Embryonic facial prominence (tissue), 1 donor: ENCODE measurements at regions not wholly inside any gene's neighbourhood (a gene's known extent, or its start where the extent isn't known, plus 50 kb on each side); places are given as distances from the start of the nearest gene placed in this dataset.
"Not testable (repeated sequence)": the region's sequence is repeated elsewhere in the genome, so short reads cannot be mapped to it uniquely, and the experiment has no call there.

Source experiments
- DNase-seq: peaks from one replicate; pipeline ENCODE4 v3.0.0-alpha.2; 2016; ENCODE audit errors: extremely low spot score

DNA sequence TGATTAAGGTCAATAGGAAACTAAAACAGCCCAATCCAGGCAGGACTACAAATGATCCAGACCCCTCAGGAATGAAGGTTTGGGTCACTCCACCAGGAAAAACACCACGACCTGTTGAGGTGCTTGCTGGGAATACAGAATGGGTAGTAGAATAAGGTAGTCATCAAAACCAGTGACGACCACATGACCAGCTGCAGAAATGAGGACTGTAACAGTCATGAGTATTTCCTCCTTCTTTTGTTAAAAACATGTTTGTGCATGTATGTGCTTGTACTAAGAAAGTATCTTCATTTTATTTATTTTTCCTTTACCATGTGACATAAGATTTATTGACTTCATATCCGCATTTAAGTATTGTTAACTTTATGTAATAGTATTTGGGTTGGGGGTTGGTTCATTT is 603.5 kb upstream of the NR3C2 start:
- DNase-seq, result no peak

DNA sequence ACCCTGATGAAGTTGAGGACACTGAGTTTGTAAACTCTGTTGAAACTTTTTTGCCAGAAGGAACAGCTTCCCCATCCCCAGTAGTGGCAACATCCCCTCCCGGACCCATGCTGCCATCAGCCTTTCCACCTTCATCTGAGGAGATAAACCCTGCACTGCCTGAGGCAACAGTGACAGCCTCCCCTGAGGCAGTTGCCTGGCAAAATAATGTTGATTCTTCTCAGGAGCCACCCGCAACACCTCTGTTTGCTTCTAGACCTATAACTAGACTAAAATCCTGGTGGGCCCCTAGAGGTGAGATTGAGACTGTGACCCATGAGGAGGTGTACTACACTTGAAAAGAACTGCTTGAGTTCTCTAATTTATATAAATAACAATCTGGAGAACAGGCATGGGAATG is 597.6 kb upstream of the NR3C2 start:
- not testable (repeated sequence) for DNase-seq

DNA sequence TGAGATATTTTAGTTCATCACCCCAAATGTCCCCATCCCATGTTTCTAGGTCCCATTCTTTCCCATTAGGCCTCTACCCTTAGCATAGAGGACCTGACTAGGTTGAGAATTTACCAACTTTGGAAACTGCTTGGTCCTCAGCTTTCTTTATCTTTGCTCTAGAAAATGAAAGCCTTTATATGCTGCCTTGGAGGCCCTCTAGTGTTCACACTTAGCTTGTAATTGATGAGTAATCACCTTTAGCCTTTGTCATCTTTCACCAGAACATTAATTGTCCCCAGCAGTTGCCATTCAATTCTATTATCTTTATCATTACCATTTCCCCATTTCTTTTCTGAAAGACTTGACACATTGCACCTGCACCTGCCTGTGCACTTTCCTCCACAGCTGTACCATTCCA is 589.2 kb upstream of the NR3C2 start:
- no peak for DNase-seq

DNA sequence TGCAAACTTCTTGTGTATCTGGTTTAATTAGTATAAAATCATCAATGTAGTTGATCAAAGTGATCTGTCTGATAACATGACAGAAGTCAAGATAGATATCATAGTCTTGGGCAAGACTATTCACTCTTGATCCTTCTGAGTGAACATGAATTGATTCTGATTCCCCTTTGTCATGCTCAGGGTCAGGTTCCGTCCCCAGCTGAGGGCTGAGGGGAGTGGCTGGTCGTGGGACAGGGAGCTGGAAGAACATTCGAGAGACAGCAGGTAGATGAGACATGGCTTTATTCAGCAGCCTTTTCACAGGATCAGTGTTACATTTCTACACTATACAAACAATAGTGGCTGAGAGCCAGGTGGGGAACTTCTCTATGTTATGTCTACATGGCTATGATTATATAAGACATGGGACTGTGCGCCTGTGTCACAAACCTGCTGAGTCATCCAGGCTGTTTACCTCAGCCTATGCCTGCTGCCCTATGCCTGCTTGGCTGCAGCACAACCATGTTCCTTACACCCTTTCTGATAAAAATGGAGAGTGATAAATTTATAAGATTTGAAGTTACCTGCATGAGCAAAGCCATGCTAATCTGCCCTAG is 586.9 kb upstream of the NR3C2 start:
- DNase-seq, result no peak

DNA sequence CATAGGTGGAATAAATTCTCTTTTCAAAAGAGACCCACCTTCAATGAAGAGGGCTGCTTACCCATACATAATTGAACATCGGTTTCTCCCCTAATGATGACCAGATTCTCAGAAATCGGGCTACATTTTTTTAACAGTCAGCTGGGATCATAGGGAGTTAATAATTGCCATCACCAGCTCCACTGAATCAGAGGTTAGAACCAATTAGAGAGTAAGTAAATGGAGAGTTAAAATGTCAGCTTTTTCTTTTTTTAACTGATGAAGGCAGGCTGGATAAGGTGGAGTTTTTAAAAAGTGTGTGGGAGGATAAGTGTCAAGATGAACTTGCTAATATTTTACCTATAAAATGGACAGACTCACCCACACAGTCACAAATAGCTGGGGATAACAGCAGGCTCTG is 584.5 kb upstream of the NR3C2 start:
- no peak for DNase-seq

DNA sequence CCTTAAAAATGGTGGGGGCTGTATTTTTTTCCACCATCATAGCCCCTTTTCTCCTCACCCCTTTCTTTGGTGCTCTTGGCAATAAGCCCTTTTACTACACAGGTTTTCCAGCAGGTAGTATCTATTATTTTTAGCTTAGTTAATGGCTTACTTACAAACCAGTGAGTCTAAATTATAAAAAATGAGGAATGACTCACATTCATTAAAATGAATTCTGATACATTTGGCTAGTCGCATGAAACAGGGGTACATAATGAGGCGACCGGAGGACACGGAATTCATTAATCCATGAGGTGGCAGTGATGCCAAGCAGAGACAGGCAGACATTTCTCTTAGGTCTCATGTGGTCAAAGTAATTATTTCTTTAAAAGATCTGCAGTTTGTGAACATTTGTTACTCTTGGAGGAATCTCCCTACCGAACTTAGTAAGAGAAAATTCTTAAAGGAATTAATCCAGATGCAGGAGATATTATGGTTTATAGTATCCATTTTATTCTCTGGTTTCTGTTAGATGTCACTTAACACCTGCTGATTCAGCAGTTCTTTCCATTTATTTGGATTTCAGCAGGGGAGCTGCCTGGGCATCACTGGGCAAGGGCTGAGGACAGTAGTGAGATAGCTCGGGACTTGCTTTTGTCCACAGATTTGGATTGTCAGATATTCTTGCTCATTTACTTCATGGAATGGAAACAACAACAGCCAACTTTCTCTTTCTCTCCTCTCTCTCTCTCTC is 575.0 kb upstream of the NR3C2 start:
- no peak for DNase-seq

DNA sequence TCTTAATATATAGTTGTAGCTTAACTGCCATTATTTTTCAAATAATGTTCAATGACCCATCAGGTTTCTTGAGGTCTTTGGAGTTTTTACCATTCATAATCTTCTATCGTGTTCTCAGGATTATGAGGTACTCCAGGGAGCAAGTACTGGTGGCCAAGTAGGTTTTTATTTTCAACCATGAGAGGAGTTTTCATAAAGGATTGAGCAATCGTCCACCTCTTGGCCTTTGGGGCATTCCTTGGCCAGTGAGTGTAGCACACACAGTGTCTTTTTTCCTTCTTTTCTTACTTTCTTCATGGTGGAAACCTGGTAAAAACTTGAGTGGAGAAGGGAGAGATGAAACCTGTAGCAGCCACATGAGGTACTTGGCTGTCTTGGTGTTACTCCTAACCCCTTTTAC is 567.0 kb upstream of the NR3C2 start:
- no peak for DNase-seq

DNA sequence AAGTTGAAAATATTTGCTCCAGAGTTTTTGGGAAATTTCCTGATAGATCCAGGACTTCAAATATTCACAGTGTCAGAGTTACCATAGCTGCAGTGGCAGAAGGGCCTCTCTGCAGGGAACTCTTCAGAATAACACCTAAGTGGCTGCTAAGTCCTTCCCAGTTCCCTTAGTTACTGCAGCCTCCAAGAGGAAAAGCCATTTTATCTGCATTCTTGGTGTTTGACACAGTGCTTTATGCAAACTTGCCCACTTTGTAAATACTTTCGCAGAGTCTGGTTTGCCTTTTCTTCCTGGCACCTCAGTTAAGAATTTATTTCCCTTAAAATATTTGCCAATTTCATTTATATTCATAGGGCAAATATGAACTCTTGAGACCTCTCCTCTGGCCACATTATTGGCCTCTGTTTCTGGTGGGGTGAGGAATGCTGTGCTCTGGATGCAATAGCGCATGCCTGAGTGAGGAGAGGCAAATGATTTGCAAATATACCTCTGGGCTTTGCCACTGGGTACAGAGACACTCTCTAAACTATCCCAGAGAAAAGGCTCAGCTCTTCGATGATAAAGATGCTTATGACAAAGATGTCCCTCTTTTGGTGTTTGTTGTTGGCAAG is 566.3 kb upstream of the NR3C2 start:
- no peak for DNase-seq

DNA sequence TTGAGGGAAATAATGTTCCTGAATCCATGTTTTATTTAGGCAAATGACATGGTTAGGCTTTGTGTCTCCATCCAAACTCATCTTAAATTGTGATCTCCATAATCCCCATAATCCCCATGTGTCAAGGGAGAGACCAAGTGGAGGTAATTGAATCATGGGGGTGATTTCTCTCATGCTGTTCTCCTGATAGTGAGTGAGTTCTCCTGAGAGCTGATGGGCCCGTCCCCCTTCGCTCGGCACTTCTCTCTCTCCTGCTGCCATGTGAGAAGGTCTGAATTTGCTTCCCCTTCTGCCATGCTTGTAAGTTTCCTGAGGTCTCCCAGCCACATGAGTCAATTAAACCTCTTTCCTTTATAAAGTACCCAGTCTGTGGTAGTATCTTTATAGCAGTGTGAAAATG is 563.0 kb upstream of the NR3C2 start:
- DNase-seq, result no peak

DNA sequence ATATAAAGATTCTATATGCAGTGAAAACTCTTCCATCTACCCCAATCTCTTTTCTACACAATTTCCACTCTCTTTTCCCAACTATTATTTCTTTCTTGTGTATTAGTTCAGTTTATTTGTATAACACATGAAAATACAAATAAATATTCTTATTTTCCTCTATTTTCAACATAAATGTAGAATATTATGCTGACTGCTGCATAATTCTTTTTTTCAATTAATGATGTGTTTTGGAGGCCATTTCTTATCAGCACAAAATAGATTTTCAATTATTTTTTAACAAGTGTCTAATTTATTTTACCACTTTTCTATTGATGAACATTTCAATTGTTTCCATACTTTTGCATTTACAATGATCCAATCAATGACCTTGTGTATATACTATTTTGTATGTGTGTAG is 557.7 kb upstream of the NR3C2 start:
- no peak for DNase-seq

DNA sequence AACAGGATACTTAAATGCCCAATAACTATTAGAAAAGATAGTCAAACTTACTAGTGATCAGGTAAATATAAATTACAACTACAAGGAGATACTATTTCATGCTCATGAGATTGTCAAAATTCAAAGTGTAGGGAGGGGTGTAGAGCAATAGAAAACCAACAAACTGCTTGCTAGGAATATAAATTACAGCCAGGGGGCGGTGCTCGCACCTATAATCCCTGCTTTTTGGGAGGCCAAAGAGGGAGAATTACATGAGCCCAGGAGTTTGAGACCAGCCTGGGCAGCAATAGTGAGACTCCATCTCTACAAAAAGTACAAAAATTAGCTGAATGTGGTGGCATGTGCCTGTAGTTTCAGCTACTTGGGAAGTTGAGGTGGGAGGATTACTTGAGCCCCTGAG is 556.5 kb upstream of the NR3C2 start:
- DNase-seq, result no peak

DNA sequence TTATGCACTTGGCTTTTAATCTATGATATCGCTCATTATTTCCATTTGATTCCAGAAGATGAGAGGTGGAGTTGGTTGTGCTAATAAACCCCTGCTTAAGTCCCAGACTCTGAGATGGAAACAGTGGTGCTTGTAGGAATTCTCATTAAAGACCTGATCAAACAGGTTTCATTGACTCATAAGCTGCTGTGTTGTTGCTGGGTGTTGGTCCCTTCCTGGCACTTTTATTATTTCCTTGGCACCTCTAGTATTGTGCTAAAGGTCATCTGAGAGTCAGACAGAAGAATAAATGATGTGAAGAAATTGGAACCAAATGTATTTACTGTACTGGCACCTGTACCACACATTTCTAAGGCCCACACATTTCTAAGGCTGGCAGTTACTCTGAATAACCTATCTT is 544.7 kb upstream of the NR3C2 start:
- no peak for DNase-seq

DNA sequence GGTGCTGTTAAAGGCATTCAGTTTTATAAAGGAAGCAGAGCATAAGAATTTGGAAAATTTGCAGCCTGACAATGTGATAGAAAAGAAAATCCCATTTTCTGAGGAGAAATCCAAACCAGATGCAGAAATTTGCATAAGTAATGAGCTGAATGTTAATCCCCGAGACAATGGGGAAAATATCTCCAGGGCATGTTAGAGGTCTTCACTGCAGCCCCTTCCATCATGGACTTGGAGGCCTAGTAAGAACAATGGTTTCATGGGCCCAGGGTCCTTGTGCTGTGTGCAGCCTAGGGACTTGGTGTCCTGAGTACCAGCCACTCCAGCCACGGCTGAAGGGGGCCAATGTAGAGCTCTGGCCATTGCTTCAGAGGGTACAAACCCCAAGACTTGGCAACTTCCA is 542.7 kb upstream of the NR3C2 start:
- no peak for DNase-seq

DNA sequence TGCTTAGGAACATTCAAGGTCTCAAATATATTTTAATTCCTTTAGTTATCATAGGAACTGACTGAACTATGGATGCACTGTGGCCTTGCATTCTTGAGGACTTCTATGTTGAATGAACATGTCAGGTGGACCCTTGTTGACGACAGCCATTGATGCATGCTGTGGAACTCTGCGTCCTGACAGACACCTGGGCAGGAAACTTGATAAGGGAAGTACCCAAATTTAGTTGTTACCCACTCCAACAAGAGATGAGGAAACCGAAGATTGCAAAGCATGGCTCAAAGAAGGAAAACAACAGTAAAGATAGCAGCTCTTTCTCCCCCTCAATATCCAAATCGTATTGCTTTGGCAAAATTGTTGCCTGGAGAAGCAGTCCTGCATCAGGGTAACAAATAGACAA is 540.0 kb upstream of the NR3C2 start:
- DNase-seq, result no peak

DNA sequence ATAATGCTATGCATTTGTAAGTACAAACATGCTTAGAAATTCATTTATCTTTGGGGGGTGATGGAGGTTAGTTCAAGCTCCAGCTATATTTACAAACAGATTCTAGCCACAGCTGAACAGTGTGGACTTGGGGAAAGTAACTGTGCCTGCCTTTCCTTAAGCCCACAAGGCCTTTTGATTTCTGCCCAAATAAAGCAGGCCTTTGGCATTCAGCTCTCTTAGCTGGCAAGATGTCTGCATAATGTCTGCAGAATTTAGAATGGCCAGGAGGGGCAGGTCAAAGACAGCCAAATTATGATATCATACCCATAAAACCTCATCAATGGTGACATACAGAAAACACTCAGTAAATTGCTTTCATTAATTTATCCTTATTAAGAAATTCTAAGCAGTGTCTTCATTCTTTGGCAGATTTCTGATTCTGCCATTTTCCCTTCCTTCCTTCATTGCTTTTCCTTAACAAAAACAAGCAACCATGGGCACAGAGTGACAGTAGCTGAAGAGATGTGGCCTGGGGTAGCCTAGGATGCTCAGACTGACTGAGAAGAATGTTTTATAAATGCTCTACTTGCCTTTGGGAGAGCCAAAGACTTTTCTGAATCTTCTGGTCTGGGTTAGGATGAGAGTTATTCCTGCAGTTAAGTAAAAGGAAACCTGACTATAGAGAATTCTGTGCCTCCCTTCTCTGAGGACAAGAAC is 538.7 kb upstream of the NR3C2 start:
- DNase-seq, result no peak

DNA sequence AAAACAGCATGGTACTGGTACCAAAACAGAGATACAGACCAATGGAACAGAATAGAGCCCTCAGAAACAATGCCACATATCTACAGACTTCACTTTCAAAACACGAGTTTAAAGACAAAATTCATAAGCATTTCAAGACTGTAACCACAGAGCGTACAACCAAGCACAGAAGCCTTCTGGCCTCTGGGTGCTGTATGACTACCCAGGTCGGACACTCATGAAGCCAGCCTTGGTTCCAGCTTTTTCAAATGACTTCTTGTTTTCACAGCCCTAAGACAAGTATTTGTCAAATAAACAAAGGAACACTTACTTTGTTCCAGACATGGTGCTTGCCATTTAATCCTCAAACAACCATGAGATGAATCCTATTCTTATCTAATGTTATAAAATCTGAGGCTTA is 536.1 kb upstream of the NR3C2 start:
- no peak for DNase-seq

DNA sequence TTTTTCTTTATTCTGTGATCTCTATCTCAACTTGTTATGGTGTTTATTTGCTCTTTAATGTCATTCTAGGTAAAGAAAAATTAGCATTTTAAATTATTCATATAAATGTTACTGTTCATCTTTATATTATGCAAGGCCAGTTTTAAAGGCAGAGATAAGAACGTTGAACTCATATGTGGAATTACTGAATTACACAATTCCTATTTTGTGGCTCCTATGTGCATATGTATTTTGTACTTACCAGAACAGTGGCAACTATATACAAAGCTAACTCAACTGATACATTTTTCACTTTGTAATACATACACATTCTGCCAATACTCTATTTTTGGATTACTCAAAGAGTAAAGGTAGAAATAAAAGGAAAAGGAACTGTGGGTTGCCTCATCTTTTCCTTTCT is 533.2 kb upstream of the NR3C2 start:
- DNase-seq, result no peak

DNA sequence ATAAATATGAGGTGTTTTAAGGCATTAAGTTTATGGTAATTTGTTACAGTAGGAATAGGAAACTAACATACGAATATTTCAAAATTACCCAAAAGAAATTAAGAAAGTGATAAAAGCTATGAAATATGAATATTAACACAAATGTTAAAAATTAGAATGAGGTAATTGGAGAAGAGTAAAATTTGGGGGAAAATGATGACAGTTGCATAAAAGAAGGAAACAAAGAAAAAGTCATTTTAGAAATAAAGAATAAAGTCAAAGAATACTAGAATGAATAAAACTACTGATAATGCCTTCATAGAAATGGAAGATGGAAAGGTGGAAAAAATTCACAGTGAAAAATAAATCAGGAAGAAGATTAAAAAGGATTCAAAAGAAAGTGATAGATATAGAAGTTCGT is 522.9 kb upstream of the NR3C2 start:
- no peak for DNase-seq

DNA sequence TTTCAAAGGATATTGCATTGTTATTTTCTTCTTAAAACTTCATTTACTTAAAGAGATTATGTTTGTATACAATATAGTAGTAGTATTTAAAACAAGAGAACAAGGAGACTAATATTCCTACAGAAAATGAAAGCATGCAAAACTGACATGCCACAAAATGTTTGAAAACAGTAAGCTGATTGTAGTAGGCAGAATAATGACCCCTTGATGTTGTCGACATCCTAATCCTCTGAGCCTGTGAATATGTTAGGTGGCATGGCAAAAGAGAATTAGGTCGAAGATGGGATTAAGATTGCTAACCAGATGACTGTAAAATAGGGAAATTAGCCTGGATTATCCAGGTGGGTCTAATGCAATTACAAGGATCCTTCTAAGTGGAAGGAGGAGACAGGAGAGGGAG is 522.2 kb upstream of the NR3C2 start:
- no peak for DNase-seq

DNA sequence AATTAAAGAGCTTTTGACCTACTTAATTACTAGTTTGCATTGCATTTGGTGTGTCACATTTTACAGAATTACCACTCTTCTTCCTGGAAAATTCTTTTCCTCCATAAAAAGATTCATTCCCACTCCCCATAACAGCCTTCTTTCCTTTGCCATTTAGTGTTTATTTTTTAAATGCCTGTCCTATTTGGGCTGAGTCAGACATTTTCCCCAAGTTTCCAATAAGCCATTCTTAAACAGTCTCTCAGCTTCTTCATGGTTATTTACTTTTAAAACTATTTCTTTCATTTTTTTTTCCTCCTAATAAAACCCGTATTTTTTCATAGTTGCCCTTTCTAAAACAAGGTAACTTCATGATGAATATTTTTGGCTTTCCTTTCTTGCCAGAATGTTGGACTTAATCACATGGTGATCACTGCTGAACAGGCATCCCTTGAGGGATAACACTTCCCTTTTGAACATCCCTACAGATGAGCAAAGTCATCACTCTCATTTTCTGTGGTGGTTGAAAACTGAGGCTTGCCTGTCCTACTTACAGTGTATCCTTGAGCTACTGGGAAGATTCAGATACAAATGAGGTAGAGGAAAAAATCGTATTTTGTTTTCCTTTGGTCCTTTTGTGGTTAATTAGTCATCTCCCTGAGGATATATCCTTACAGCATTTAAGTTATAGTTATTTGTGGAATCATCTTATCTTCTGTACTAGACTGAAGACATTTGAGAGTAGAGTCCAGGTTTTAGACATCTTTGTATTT is 520.5 kb upstream of the NR3C2 start:
- no peak for DNase-seq

DNA sequence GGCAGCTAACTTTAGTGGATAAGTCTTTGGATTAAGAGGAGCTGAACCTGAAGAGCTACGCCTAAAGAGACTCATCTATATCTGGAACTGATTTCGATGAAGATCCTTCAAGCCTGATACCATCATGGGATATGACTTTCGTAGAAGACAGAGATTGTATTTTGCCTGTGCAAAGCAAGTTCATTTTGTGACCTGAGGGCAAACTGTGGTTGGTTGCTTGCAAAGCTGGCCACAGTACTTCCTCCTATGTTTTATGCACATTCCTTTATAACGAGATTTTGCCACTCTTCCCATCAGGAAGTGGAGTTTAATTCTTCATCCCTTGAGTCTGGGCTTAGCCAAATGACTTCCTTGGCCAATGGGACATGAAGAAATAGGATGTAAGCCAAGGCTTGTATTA is 519.3 kb upstream of the NR3C2 start:
- no peak for DNase-seq

DNA sequence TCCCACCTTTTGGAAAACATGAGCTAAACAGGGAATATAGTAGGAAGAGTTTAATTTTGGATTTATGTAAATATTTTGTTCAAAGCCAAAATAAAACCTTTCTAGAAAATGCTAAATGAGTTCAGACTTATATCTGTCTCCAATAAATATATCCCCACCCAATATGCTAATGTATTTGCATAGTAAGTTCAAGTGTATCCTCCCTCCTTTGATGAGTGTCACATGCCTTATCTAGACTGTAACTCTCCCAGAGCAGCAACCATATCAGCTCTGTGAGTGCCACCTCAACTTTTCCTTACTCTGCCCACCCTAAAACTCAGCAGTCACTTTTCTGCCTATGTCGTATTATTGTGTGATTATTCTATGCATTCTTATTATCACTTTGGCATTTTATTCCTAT is 516.1 kb upstream of the NR3C2 start:
- no peak for DNase-seq
